ENCODE measurements at regions not wholly inside any gene's neighbourhood (a gene's known extent, or its start where the extent isn't known, plus 50 kb on each side); places are given as distances from the start of the nearest gene placed in this dataset.
"Not testable (repeated sequence)": the region's sequence is repeated elsewhere in the genome, so short reads cannot be mapped to it uniquely, and the experiment has no call there.

DNA sequence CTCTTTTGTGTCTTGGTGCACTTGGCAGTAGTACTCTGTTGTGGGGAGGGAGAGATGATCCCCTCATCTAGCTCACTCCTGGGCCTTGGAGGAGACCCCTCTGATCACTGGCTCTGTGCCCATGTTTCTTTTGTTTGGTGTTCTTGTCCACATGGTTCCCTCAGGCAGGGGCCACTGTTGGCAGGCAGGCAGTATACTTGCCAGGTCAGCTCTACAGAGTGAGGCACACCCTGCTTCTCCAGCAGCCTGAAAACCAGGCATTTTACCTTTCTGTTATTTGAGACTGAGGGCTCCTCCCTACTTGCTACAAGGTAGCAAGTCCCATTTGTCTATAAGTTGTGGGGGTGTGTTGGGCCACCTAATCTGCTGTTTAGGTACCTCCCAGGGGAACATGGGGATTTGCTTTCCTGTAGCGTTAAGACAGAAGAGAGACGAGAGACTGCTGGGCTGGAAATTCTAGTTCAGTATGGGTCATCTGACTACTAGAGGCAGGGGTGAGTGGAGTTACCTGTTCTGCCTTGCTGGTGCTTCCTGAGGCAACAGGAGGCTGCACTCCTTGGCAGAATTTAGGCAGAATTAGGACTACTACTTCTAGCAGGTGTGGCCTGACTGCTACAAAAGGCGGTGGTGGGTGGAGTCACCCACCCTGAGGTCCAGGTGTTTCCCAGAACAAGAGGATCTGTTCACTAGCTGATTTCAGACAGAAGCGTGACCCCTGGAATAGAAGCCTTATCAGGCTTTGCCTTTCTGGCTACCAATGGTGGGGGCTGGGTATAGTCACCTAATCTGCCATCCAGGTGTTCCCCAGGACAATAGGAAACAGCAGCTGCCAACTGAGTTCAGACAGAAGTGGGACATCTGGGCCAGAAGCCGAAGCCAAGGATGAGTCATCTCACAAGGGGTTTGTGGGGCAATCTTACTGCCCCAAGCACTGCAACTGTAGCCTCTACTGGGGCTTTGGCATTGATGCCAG is 843.0 kb upstream of the ATXN8OS start:
- DNase-seq (ENCODE audit: low read depth in 1 of 2, low spot score in 1 of 2), result no peak
- Histone ChIP-seq H3K4me1 (ENCODE audit: low read depth) (no peaks in the 10 kb centered on the region), H3K27me3 (no peaks in the 10 kb centered on the region), H3K36me3 (no peaks in the 10 kb centered on the region), H3K27ac (no peak overlapping the region), H3K4me3 (no peak overlapping the region), H3K9me3 (ENCODE audit: low read depth) (no peaks in the 10 kb centered on the region)
- TF ChIP-seq, protein P1, sequence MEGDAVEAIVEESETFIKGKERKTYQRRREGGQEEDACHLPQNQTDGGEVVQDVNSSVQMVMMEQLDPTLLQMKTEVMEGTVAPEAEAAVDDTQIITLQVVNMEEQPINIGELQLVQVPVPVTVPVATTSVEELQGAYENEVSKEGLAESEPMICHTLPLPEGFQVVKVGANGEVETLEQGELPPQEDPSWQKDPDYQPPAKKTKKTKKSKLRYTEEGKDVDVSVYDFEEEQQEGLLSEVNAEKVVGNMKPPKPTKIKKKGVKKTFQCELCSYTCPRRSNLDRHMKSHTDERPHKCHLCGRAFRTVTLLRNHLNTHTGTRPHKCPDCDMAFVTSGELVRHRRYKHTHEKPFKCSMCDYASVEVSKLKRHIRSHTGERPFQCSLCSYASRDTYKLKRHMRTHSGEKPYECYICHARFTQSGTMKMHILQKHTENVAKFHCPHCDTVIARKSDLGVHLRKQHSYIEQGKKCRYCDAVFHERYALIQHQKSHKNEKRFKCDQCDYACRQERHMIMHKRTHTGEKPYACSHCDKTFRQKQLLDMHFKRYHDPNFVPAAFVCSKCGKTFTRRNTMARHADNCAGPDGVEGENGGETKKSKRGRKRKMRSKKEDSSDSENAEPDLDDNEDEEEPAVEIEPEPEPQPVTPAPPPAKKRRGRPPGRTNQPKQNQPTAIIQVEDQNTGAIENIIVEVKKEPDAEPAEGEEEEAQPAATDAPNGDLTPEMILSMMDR (IDR thresholded peaks at IDR 0.05; ENCODE audit: low read depth, low read length), result no peak

DNA sequence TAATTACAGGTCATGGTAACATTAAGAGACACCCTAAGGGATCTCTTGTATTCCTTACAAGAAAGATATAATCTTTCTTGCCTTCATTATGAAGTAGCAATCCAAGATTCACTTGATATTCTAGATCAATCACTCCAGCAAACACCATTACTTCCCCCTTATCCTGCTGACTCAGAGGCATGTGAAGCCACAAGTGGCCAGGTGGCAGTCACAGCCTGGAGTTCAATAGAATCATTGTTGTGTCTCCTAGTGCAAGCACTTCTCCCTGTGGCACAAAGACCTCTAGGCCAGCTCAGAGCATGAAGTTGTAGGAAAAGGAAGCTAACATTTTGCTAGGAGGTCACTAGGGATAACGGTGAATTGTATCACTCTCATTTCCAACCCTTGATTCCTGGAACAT is 864.3 kb upstream of the ATXN8OS start:
- no peaks in the 10 kb centered on the region for H3K36me3 ChIP-seq
- H3K4me3 ChIP-seq, result no peak overlapping the region
- H3K9me3 ChIP-seq (ENCODE audit: low read depth), result no peaks in the 10 kb centered on the region
- TF ChIP-seq, protein P1 (IDR thresholded peaks at IDR 0.05; ENCODE audit: low read depth, low read length), result no peak
- H3K27me3 ChIP-seq, result no peaks in the 10 kb centered on the region
- no peak overlapping the region for H3K27ac ChIP-seq
- H3K4me1 ChIP-seq (ENCODE audit: low read depth), result no peaks in the 10 kb centered on the region
- DNase-seq (ENCODE audit: low read depth in 1 of 2, low spot score in 1 of 2), result no peak

DNA sequence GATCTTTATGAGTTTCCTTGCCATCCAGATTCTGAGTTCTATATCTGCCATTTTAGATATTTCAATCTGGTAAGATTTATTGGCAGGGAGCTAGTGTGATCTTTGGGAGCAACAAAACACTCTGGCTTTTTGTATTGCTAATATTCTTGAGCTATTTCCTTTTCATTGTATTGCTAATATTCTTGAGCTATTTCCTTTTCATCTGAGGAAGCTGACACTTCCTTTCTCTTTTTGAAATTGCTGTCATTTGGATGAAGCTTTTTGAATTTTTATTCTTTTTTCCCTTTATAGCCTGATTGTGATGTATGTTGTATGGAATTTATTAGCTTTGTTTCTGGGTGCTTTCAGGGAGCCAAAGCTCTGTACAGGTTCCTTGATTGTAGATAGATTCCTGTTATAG is 873.5 kb upstream of the ATXN8OS start:
- Histone ChIP-seq H3K27me3 (no peaks in the 10 kb centered on the region), H3K27ac (no peak overlapping the region), H3K9me3 (ENCODE audit: low read depth) (no peaks in the 10 kb centered on the region), H3K4me1 (ENCODE audit: low read depth) (no peaks in the 10 kb centered on the region), H3K36me3 (no peaks in the 10 kb centered on the region), H3K4me3 (no peak overlapping the region)
- TF ChIP-seq, protein P1 (IDR thresholded peaks at IDR 0.05; ENCODE audit: low read depth, low read length), result no peak
- no peak for DNase-seq (ENCODE audit: low read depth in 1 of 2, low spot score in 1 of 2)

DNA sequence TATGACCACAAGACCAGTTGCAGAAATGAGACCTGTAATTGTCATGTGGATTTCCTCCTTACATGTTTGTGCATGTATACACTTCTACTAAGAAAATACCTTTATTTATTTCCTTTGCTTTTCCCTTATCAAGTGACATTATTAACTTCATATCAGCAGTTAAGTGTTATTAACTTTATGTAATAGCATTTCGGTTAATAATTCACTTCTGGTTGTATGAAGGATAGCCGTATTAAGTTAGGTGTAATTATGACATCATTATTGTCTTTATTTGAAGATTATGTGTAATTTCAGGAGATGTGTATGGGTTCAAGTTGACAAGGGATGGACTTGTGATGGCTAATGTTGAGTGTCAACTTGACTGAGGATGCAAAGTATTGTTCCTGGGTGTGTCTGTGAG is 881.2 kb upstream of the ATXN8OS start:
- H3K27ac ChIP-seq, result no peak overlapping the region
- DNase-seq (ENCODE audit: low read depth in 1 of 2, low spot score in 1 of 2), result no peak
- TF ChIP-seq, protein P1 (IDR thresholded peaks at IDR 0.05; ENCODE audit: low read depth, low read length), result no peak
- H3K27me3 ChIP-seq, result no peaks in the 10 kb centered on the region
- no peaks in the 10 kb centered on the region for H3K36me3 ChIP-seq
- no peak overlapping the region for H3K4me3 ChIP-seq
- no peaks in the 10 kb centered on the region for H3K4me1 ChIP-seq (ENCODE audit: low read depth)
- H3K9me3 ChIP-seq (ENCODE audit: low read depth), result no peaks in the 10 kb centered on the region

DNA sequence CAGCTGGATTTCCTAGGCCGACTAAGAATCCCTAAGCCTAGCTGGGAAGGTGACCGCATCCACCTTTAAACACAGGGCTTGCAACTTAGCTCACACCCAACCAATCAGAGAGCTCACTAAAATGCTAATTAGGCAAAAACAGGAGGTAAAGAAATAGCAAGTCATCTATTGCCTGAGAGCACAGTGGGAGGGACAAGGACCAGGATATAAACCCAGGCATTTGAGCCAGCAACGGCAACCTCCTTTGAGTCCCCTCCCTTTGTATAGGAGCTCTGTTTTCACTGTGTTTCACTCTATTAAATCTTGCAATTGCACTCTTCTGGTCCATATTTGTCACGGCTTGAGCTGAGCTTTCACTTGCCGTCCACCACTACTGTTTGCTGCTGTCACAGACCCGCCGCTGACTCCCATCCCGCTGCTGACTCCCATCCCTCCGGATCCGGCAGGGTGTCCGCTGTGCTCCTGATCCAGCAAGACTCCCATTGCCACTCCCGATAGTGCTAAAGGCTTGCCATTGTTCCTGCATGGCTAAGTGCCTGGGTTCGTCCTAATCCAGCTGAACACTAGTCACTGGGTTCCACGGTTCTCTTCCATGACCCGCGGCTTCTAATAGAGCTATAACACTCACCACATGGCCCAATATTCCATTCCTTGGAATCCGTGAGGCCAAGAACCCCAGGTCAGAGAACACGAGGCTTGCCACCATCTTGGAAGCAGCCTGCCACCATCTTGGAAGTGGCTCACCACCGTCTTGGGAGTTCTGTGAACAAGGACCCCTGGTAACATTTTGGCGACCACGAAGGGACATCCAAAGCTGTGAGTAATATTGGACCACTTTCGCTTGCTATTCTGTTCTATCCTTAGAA is 885.8 kb upstream of the ATXN8OS start:
- H3K36me3 ChIP-seq; H3K27me3 ChIP-seq; DNase-seq (ENCODE audit: low read depth in 1 of 2, low spot score in 1 of 2); H3K9me3 ChIP-seq (ENCODE audit: low read depth); H3K4me3 ChIP-seq; H3K27ac ChIP-seq; H3K4me1 ChIP-seq (ENCODE audit: low read depth): not testable (repeated sequence)
